ENCODE measurements at regions not wholly inside any gene's neighbourhood (a gene's known extent, or its start where the extent isn't known, plus 50 kb on each side); places are given as distances from the start of the nearest gene placed in this dataset.
A peak's percentile ranks its signal among the peaks of the same experiment; 100 is the strongest.

DNA sequence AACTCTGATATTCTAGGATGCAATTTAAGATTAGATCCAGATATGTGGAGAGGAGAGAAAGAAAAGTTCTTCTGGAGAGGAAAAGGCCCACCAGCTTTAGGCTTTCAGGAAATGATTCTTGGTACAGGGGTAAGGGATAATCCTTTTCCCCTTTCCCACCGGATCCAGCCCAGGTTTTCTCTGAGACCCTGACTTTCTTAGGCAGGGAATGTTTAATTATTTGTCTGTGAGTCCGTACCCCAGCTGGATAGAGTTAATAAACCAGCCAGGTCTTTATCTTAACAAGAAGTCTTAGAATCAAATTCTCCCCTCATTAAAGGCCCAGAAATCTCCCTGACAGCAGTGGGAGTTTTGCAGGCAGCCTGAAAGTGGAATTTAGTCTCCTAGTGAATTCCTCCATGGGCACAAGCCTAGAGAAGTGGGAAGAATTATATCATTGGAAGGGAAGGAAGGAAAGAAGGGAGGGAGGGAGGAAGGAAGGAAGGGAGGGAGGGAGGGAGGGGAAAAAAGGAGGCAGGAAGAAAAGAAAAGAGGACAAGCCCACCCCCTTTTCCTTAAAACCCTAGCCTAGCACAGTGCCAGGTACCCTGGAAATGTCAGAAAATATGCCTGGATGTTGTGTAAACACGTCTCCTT, 189.0 kb downstream of the PLPP3 start:
- no peak for DNase-seq

DNA sequence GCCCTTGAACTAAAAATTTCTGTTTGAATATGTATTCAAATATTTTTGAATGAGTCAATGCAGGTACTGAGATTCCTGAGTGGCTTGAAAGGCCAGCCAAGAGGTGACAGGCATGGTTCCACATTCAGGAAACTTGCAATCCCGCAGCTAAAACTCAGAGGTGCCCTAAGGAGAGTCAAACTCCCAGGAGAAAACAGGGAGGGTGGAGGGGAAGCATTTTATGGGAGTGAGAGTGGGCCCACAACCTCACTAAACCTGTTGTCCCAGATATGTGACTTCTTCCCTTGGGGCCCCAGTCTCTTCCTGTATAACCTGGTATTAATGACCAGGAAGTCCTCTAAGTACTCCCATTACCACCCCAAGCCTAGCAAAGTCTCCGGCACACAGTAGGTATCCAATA, 189.6 kb downstream of the PLPP3 start:
- DNase-seq = no peak

DNA sequence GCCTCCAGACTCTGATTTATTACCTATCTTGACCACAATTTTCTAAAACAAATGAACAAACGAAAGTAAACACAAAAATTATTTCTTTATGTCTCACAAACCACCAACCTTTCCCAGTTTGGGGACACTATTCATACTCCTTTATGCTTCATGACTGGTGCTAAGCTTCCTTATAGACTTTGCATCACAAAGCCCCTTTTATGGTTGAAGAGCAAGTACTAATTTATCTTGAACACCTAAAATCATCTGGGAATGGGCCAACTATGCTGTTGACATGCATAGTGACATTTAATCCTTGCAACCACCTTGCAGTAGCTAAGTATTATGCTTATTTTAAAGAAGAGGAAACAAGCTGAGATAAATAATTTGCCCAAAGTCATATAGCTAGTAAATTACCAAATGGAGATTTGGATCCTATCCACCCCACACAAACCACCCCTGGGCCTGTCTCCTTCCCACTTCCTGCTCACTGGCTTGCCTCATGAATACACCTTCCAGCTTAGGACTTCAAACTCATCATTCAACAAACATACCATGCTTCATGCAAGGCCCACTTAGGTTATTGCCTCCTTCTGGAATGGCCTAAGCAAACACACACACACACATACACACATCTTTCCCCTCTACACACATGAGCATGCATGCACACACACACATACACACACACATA, 192.2 kb downstream of the PLPP3 start:
- DNase-seq = peak; percentile 2

DNA sequence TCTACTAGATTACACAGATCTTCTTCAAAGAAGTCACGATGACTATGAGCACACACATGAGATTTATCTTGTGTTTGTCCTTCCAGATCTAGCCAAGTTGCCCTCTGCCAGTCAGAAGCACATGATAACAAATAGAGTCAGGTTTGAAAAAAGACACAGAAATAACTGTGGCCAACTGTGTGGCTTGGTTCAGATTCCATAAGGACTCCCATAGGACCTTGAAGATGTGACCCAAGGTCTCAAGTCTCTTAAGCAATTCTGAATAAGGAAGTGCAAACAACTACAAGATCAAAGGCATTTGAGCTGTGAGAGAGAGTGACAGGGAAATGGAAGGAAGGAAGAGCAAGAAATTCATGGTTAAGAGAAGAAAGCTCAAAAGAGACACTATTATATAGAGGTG, 194.0 kb downstream of the PLPP3 start:
- DNase-seq = no peak

DNA sequence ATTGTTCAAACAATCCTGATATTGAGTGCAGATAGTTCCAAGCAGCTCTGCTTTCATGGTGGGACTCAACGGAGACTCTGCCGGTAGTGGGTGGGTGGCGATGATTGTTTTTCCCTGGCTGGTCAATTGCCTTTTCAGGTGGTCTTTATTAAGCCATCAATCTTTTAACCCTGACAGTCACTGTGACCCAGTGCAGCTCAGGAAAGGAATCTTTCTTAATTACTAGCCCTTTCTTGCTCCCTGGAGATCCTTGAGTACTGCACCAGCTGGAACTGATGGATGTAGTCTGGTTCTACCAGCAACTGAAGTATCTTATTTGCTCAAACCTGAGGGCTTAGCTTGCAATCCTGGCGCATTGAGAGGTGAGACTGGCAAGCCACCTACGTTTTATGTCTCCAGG, 196.4 kb downstream of the PLPP3 start:
- no peak for DNase-seq

DNA sequence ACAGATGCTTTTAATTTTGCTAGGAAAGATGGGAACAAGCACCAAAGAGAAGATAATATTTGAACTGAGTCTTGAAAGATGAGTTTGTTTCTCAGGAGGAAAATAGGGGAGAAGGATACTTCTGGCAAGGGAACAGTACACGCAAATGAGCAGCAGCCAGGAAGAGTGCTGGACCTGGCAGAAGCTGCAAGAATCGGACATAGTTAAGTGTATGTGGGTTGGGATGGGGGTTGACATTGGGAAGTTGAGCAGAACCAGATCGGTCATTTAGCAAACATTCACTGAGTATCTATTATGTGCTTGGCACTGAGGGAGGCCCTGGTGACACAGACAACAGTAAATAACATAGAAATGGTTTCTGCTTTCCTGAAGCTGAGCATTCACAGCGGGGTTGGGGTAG, 198.8 kb downstream of the PLPP3 start:
- DNase-seq = no peak

DNA sequence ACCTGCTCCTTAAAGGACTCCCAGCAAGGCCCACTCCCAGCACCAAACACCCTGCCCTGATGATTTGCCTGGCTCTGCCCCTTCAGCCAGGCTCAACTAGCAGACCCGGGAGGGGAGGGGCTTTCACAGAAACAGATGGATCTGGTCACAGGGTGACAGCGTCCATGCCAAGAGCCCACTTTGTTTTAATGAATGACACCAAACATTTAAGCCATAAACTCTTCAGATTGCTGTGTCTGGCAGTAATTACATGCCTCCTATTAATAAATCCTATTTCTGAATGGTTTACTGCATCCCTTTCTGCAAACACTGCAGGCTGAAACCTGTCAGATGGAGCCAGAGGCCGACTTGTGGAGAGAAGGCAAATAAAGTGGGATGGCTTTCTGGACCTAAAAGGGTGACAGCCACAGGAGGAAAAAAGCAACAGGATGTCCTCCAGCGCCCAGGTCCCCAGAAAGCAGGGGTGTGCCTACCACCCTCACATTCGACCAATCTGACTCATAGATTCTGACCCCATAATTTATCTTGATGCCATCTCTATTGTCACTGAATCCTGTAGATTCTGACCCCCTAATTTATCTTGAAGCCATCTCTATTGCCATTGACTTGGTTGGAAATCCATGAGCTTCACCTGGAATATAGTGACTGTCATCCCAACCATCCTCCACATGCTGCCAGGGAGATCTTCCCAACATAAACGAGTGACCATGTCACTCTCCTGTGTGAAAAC, 200.9 kb downstream of the PLPP3 start:
- DNase-seq = no peak

DNA sequence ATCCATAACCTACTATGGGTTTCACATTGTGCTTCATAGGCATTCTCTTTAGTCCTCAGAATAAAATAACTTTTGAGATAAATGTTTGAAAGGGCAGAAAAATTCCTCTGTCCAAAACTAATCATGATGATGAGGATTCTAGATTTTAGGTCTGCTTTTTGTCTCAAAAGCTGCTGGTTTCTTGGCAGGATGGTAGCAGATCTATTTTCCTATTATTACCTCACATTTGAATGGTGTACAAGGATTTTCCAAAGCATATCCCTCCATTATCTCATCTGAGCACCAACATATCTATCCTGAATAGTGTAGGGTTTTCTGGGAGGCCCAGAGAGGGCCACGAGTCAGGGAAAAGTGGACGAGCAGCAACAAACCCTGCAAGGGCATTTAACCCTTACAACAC, 201.9 kb downstream of the PLPP3 start:
- DNase-seq = no peak

DNA sequence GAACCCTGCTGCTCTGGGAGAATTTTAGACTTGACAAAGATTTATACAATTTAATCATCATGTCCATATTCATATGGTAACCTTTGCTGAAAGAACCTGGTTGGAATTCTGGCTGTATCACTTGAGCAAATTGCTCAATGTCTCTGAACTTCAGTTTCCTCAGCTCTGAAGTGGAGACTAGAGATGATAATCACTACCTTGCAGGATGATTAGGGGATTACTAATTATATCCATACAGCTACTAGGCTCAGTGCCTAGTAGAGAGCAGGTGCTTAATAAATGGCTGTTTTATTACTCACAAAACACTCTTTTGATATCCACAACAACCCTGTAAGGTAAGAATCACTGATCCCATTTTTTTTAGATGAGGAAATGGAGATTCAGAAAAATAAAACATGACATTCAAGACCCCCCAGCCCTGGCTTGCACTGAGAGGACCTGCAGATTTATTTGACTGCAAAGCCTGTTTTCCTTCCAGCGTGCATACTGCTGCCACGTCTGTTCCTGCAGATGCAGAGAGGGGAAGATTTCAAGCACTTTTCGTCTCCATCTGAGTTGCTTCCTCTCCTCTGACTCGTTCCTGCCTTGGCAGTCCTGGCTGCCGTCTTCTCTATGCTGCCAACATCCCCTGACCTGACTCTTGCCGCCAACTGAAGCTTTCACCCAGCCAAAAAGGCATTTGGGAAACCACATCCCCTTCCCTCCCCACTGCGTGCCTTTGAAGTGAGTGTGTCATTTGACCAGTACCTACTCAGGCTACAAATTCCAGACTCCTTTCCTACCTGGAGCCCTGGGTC, 203.0 kb downstream of the PLPP3 start:
- peak; percentile 0 for DNase-seq

DNA sequence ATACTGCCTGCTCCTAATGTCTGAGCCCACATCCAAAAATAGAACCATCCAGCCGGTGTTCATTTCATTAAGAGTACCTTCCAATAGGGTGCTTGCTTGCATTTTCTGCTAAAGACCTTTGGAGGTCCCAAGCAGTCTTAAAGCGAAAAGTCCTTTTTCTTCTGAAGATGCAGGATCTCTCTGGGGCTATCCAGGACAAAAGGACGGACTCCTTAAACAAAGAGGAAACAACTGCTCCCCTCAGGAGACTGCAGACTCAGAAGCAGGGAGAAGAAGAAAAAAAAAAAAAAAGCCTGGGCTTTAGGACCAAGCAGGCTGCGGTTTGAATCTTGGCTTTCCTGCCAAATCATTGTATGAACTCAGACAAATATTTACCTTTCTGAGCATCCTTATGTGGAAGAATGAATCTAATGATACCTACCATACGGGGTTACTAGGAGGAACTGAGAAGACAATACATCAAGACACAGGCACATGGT, 204.0 kb downstream of the PLPP3 start:
- no peak for DNase-seq

DNA sequence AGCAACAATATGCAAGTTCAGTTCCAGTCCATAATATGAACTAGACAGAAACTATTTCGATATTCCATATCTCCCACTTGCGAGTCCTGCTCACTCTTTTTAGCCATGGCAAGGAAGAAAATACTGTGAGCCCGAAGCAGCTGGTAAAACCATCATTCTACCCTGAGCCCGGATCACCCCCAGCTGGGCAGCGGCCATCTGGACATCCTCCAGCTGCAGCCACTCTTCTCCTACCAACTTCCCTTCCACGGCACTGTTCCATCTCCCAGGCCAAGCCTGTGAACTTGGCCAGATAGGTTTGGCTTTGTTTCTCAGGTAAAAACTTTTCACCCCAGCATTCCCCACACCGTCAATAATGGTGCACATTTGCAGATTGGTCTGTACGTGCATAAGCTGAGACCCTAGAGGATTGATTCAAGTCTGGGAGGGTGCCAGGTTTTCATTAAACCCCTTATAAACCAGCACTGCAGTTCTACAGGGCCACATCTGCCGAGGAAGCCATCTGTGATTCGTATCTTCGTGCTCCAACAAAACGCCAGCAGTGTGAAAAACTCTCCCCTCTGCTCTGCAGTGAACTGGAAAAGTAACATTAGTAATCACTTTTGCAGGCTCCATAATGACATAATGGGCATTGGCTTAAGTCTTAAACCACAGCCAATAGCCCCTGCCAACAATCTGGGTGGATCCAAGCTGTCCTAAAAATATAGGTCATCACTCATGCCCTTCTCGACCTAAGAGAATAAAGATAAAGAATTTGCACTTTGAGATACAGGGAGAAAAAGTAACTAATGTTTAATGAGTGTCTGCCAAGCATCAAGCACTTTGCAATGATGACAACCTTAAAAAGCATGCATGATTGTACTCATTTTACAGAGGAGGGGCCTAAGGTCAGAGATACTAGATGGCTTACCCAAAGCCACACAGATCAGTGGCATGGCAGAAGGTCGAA, 205.1 kb downstream of the PLPP3 start:
- no peak for DNase-seq

DNA sequence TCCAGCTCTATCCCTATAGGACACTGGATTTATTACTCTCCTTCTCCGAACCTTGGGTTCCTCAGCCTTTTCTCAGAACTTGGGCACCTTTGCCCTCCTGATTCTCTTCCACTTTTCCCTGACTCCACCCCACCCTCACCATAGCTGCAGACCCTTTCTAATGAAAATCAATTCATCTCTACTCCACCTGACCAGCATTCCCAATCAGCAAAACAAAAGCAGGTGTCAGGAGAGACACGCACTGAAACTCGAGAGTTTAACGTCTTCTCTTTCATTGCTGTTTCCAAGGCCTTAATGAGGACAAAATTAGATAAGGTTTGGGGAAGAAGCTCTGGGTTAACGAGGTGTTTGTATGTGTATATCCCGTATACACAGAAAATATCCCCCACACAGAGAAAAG, 208.8 kb downstream of the PLPP3 start:
- no peak for DNase-seq

DNA sequence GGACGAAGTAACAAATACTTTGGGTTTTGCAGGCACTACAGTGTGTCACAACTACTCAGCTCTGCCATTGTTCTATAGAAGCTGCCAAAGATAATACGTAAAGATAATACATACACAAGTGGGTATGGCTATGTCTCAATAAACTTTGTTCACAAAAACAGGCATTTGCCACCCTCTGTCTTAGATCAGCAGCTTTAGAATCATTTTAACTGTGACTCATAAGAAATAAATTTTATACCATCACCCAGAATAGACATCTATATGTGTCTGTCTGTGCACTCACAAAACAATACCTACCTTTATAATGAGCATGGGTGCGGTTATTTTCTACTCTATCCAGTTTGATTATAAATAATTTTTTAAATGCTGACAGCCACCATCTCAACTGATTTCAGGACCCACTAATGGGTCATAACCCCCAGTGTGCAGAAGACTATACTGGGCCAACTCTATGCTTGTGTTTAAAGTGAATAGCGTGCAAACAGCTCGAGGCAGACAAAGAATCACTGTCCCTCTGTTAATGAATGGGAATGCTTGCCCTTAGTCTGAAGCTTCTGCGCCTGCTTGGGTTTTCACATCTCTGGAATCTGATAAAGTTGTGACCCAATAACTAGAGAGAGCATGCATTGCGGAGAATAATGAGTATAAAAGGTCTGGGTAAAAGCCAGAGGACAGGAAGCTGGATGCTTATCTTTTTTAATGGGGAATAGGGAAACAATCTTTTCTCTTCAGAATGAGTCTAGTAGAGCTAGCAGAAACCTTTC, 216.2 kb downstream of the PLPP3 start:
- no peak for DNase-seq

DNA sequence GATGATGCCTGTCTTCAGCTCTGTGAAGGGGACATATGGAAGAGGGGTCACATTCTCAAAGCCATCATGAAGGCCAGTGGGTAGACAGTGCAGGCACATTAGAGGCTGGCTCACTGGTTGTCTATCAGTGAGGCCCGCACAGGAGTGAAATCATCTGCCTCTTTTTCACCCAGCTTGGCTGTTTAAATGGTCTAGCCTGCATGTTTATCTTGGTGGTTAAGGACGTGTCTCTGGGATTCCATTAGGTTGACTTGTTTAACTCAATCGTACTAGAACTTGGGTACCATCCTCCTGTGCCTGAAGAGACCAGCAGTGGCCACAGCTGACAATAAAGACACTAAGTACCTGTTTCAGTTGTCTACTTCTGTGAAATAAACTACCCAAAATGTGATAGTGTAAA, 219.3 kb downstream of the PLPP3 start:
- no peak for DNase-seq

DNA sequence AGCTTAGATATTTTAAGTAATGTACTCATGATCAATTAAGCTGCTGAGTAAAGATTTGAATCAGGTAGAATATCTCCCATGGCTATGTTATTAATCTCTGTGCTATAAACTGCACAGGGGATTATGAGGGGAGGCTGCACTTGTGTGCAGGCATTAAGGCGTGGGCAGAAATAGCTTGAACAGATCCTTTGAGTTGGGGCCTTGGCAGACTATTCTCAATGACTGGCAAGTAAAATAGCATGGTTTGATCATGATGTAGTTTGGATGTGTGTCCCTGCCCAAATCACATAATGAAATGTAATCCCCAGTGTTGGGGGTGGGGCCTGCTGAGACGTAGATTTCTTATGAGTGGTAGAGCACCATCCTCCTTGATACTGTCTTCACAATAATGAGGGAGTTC, 220.3 kb downstream of the PLPP3 start:
- no peak for DNase-seq

DNA sequence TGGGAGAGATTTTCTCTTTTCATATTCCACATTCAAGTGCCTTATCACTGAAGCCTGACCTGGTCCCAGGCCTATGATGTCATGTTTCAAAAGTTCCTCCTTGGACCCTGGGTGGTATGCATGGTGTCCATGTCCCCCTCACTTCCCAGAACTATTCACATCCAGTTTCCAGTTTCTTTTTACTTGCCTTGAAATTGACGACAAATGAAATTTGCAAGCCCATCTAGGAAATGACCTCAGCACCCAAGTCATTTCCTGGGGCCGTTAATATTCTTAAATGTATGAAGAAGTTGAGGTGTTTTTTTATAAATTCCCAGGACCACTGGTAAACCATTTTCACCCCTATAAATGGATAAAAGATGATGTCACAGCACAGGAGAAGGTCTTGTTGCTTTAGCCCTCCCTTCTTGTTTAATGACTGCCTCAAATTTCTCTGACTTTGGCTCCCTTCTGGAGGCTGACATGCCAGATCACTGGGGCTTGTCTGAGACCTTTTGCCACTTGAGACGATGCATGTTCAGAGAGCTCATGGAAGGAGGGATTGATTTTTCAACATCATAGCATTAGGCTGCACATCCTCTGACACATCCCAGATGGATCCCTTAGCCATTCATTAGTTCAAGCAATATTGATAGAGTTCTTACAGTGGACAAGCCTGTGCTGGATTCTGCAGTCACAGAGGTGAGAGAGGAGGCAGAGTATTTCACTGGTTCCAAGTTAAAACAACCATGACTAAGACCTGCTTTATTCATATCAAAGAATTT, 221.3 kb downstream of the PLPP3 start:
- no peak for DNase-seq

DNA sequence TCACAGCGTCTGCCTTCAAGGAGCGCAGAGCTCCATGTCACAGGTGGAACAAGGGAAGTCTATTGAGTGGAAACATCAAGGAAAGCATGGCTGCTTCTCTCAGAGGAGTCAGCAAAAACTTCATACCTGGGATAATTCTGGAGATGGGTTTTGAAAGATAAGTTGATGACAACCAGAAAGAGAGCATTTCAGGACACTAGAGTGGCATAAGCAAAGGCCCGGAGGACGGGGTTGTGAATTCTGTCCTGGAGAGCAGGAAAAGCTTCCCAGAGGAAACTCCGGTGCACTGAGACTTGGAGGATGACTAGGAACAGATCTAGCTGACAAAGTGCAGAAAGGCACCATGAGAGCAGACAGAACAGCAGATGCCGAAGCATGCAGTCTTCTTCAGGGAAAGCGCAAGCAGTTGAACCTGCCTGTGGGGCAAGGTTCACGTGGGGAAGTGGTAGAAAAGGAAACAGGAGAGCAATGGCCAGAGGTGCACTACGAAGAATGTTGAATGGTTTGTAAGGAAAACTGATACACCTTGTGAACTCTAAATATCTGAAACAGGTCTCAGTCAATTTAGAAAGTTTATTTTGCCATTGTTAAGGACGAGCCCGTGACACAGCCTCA, 222.9 kb downstream of the PLPP3 start:
- no peak for DNase-seq

DNA sequence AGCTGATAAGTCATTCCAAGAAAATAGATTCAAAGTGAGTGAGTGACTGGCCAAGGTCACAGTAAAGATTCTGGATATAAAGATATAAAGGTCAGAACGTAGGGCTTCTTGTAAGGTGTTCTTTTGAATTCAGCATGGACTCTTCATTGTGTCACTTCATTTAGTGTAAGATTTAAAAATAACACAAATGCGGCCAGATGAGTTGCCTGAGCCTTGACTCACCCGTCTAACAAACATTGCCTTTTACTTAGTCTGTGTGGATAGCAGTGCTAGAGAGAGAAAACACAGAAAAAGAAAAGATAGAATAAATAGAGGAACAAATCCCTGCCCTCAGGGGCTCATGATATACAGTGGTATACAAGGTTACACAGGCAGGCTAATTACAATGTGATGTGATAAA, 223.4 kb downstream of the PLPP3 start:
- DNase-seq = no peak

DNA sequence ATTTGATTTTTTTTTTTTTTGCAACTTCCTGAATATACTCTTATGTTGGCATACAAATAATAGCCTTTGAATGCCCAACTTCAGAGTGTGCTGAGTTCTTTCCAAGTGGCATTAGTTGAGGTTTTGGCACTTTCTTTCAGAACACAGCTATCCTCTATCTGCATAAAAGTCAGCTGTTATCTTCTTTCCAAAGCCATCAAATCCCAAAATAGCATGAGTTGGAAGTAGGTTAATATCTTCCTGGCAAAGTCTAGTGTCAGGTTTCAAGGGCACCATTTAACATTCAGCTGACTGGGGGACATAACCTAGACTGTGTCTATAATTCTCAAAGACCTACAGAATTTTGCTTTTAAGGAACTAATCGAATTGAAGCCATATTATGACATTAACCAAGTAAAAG, 223.9 kb downstream of the PLPP3 start:
- no peak for DNase-seq

DNA sequence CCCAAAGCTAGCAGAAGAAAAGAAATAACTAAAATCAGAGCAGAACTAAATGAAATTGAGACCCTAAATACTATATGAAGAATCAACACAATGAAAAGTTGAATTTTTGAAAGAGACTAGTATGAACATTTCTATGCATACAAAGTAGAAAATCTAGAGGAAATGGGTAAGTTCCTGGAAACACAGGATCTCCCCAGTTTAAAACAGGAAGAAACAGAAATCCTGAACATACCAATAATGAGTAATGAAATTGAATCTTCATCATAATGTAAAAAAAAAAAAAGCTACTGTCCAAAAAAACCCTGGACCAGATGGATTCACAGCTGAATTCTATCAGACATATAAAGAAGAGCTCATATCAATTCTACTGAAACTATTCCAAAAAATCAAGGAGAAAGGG, 233.5 kb downstream of the PLPP3 start:
- no peak for DNase-seq
